Mucosa of rectum (tissue), 2 donors: ENCODE measurements at regions not wholly inside any gene's neighbourhood (a gene's known extent, or its start where the extent isn't known, plus 50 kb on each side); places are given as distances from the start of the nearest gene placed in this dataset.

Experiments
- H3K27ac ChIP-seq, 2 donors: one replicate each; pipeline ENCODE4 v1.7.0; 2013; ENCODE audit warnings: inconsistent platforms in 2 of 2, low read depth in 2 of 2, low read length in 2 of 2
- H3K27me3 ChIP-seq, 2 donors: one replicate each; pipeline ENCODE4 v1.7.0; 2013; ENCODE audit warnings: low read length in 2 of 2; ENCODE audit not compliant: control insufficient read depth in 2 of 2, insufficient read depth in 2 of 2
- H3K36me3 ChIP-seq, 2 donors: one replicate each; pipeline ENCODE4 v1.7.0; 2013; ENCODE audit warnings: low read length in 2 of 2; ENCODE audit not compliant: control insufficient read depth in 2 of 2, insufficient read depth in 2 of 2
- H3K4me1 ChIP-seq, 2 donors: one replicate each; pipeline ENCODE4 v1.7.0; 2013; ENCODE audit warnings: low read length in 2 of 2, mild to moderate bottlenecking in 1 of 2; ENCODE audit not compliant: control insufficient read depth in 2 of 2, insufficient read depth in 2 of 2
- H3K4me3 ChIP-seq, 2 donors: one replicate each; pipeline ENCODE4 v1.7.0; 2013; ENCODE audit warnings: low read length in 2 of 2
- H3K9ac ChIP-seq, 2 donors: one replicate each; pipeline ENCODE4 v1.7.0; 2013; ENCODE audit warnings: low read length in 2 of 2, low read depth in 1 of 2, mild to moderate bottlenecking in 1 of 2
- H3K9me3 ChIP-seq, 2 donors: one replicate each; pipeline ENCODE4 v1.7.0; 2013; ENCODE audit warnings: low read length in 2 of 2; ENCODE audit not compliant: control insufficient read depth in 2 of 2
- donor health status: healthy.
- donor health status: Normal muscosa, but diverticular disease.

GRCh38 chr1:90839323-90839722, 122.2 kb upstream of the BARHL2 start:
- no peak overlapping the region for H3K4me3 ChIP-seq
- no peak overlapping the region for H3K27ac ChIP-seq
- no peaks in the 10 kb centered on the region for H3K36me3 ChIP-seq
- H3K9ac ChIP-seq = no peak overlapping the region
- H3K27me3 ChIP-seq = peaks cover 28 to 42% of the 10 kb centered on the region in 2 donors
- H3K9me3 ChIP-seq = no peaks in the 10 kb centered on the region
- peaks cover 0 to 10% of the 10 kb centered on the region in 2 donors for H3K4me1 ChIP-seq

DNA sequence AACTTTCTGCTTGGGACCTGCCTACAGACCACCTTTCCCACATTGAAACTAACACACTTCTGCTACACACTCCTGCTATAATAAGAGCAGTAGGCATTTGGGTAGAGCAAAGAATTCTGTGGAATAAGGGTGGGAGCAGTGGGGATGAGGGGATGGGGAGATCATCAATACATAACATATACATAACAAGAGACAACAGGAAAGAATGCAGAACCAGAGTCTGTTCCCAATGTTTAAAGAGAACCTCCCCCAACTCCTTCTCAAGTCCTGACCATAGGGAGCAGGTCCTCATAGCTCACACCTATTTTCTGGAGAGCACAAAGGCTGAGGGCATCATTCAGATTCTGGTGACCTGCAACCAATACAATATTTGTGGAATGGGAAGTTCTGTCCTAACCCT, 121.6 kb upstream of the BARHL2 start:
- Histone ChIP-seq H3K36me3 (no peaks in the 10 kb centered on the region), H3K4me3 (no peak overlapping the region), H3K9me3 (no peaks in the 10 kb centered on the region), H3K27me3 (peaks cover 34 to 47% of the 10 kb centered on the region in 2 donors), H3K27ac (no peak overlapping the region), H3K9ac (no peak overlapping the region), H3K4me1 (peaks cover 0 to 10% of the 10 kb centered on the region in 2 donors)

DNA sequence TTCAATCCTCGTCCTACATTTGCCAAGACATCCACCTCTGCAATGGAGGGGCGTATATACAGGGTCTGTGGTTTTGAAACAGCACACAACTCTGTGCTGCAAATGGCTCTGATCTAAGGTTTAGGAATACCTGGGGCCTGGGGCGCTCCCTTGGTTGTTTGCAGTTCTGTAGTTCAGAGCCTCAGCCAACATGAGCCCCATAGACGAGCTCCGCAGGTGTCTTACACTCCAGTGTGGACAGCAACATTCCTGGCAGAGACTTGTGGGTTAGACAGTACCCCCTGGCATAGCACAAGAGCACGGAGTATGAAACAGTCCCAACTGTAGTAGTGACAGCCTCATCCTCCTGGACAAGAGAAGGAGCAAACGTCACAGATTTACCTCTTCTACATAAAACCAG, 120.3 kb upstream of the BARHL2 start:
- H3K9me3 ChIP-seq = no peaks in the 10 kb centered on the region
- H3K36me3 ChIP-seq = no peaks in the 10 kb centered on the region
- no peak overlapping the region for H3K4me3 ChIP-seq
- no peak overlapping the region for H3K27ac ChIP-seq
- H3K9ac ChIP-seq = no peak overlapping the region
- peaks cover 43 to 53% of the 10 kb centered on the region in 2 donors for H3K27me3 ChIP-seq
- H3K4me1 ChIP-seq = peaks cover 0 to 10% of the 10 kb centered on the region in 2 donors

GRCh38 chr1:90836345-90836679, 119.2 kb upstream of the BARHL2 start:
- Histone ChIP-seq H3K9me3 (no peaks in the 10 kb centered on the region), H3K4me3 (peak overlapping the region; percentile 20 to 27), H3K9ac (no peak overlapping the region), H3K36me3 (no peaks in the 10 kb centered on the region), H3K4me1 (peaks cover 0 to 10% of the 10 kb centered on the region in 2 donors), H3K27ac (no peak overlapping the region), H3K27me3 (peaks cover 51 to 53% of the 10 kb centered on the region in 2 donors)

- Histone ChIP-seq H3K4me3 (peak overlapping the region; percentile 20 to 27), H3K4me1 (peaks cover 0 to 10% of the 10 kb centered on the region in 2 donors), H3K36me3 (no peaks in the 10 kb centered on the region), H3K27me3 (peaks cover 54 to 55% of the 10 kb centered on the region in 2 donors), H3K27ac (no peak overlapping the region), H3K9ac (no peak overlapping the region), H3K9me3 (no peaks in the 10 kb centered on the region)
Observed at GRCh38 chr1:90835661-90836344, 118.7 kb upstream of the BARHL2 start.

DNA sequence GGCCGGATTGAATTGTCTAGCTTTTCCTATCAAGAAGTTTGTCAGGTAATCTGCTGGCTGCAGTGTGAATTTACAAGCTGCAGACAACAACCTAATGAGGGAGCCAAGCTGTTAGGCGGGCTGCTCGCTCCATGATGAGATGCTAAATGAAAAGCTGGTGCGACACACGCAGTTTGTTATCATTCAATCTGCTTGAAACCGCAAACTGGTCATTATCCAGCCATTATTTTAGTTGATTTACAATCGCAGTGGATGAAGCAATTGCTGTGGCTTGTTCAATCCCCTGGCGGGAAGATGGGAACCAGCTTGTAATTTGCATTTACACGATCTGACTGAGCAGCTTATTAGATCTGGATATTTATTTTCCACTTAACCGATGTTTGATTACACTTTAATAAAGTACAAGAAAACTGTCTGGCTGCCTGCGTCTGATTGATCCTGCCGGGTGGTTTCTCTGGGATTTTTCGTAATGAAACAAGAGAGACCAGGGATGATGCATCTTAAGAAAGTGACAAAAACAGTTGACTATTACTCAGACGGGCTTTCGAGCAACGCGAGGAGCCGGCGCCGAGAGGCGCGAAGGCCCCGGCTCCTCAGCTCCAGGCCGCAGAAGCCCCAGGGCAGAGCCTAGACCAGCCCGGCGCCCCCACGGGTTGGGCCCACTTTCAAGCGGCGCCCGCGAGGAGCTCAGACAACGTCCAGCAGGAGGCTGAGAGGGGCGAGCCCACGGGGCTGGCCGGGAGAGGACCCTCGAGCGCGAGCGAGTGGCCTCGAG, 118.0 kb upstream of the BARHL2 start:
- peaks cover 0 to 10% of the 10 kb centered on the region in 2 donors for H3K4me1 ChIP-seq
- peaks cover 51 to 55% of the 10 kb centered on the region in 2 donors for H3K27me3 ChIP-seq
- no peak overlapping the region for H3K27ac ChIP-seq
- H3K9ac ChIP-seq = no peak overlapping the region
- no peaks in the 10 kb centered on the region for H3K36me3 ChIP-seq
- H3K9me3 ChIP-seq = no peaks in the 10 kb centered on the region
- H3K4me3 ChIP-seq = no peak overlapping the region

DNA sequence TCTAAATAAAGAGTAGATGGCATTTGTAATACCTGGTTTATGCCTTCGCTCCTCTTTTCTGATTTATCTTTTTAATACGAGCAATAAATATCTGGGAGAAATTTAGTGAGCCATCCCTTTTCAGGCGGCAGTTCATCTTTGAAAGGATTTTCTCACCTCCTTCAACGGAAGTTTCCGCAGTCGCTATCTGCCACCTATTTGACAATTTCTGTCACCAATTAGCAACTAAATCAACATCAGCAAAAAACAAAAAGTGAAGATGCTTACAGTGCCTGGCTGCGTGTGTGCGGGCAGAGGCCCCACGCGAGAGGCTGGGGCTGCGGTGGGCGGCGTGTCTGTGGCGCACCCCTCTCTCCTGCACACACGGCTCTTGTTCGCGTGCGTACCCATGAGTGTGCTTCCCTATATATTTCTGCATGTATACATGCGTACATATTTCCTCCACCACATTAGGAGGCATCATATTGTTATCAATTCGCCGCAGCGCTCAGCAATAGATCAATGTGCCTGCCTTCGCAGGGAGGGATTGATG, 117.3 kb upstream of the BARHL2 start:
- Histone ChIP-seq H3K4me1 (peaks cover 0 to 10% of the 10 kb centered on the region in 2 donors), H3K9ac (no peak overlapping the region), H3K27me3 (peaks cover 48 to 55% of the 10 kb centered on the region in 2 donors), H3K27ac (no peak overlapping the region), H3K9me3 (no peaks in the 10 kb centered on the region), H3K36me3 (no peaks in the 10 kb centered on the region), H3K4me3 (no peak overlapping the region)

DNA sequence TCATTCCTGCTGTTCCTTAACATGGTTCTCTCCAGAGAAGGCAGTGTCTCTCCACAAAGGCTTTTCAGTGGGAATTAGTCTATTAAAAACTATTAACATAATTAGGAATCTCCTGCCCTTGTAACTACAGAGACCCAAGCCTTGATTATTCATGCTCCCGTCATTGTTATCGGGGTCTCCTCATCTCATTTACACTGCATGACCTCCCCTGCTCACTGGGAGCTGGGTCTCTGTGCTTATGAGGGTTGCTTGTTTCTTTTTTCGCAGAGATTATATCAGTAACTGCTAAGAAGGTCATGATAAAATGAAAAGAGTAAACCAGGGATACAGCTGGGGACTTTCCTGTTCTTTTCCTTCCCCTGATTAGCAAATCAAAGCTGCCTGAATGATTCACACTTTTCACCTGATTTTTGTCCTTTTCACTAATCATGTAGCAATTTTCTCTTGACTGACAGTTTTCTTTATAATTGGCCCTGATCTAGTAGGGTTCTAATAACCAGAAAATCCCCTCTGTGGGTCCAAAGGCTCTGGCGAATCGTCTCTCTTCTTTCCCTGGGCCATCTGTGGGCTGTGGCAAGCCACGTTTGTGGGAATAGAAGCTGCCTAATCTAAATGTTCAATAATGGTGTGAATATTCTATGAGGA, 116.5 kb upstream of the BARHL2 start:
- H3K36me3 ChIP-seq = no peaks in the 10 kb centered on the region
- H3K27me3 ChIP-seq = peaks cover 48 to 55% of the 10 kb centered on the region in 2 donors
- H3K4me3 ChIP-seq = no peak overlapping the region
- peaks cover 0 to 10% of the 10 kb centered on the region in 2 donors for H3K4me1 ChIP-seq
- H3K27ac ChIP-seq = no peak overlapping the region
- H3K9ac ChIP-seq = no peak overlapping the region
- H3K9me3 ChIP-seq = no peaks in the 10 kb centered on the region

- Histone ChIP-seq H3K9ac (no peak overlapping the region), H3K4me3 (no peak overlapping the region), H3K9me3 (no peaks in the 10 kb centered on the region), H3K36me3 (no peaks in the 10 kb centered on the region), H3K27me3 (peaks cover 40 to 51% of the 10 kb centered on the region in 2 donors), H3K27ac (no peak overlapping the region), H3K4me1 (peaks cover 0 to 10% of the 10 kb centered on the region in 2 donors)
Observed at GRCh38 chr1:90831910-90832309, 114.8 kb upstream of the BARHL2 start.

DNA sequence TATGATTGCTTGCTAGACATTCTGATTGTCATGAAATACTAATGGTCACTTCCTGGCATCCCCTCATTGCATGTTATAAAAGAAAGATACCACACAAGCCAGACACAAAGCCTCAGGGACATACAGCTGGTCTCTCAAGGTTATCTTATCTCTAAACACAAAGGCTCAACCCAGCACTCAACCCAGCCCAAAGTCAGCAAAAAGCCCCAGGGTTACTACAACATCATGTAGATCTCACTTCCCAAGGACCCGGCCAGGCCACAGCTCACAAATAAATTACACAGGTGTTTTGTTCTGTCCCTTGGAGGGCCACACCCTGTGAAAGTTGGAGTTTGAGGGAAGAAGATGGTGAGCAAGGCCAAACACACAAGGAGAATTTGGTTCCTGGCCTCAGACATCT, 109.7 kb upstream of the BARHL2 start:
- H3K27me3 ChIP-seq = peaks cover 8 to 11% of the 10 kb centered on the region in 2 donors
- no peaks in the 10 kb centered on the region for H3K4me1 ChIP-seq
- H3K4me3 ChIP-seq = no peak overlapping the region
- H3K9ac ChIP-seq = no peak overlapping the region
- no peaks in the 10 kb centered on the region for H3K36me3 ChIP-seq
- H3K9me3 ChIP-seq = no peaks in the 10 kb centered on the region
- H3K27ac ChIP-seq = no peak overlapping the region
